ENCODE measurements at regions not wholly inside any gene's neighbourhood (a gene's known extent, or its start where the extent isn't known, plus 50 kb on each side); places are given as distances from the start of the nearest gene placed in this dataset.

DNA sequence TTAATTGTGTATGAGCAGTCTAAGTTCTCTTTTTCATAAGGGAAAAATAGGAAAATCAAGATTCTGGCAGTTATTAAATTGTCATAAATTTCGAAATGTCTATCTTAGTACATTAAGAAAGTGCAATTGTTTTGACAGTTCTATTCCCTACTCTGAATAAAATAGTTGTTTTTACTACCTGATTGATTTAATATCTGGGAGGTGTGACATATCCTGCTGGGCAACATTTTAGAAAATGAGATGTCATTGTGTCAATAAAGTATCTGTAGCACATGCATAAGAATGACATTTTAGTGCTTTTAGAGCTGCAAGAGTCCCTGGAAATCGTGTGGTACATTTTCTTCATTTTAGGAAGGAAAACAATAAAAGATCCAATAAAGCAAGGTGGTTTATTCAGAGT is 139.2 kb upstream of the COL11A1 start:
- no peak for FAIRE-seq

- FAIRE-seq, result no peak
Measured at GRCh38 chr1:103243481-103243880, 135.2 kb upstream of the COL11A1 start.

DNA sequence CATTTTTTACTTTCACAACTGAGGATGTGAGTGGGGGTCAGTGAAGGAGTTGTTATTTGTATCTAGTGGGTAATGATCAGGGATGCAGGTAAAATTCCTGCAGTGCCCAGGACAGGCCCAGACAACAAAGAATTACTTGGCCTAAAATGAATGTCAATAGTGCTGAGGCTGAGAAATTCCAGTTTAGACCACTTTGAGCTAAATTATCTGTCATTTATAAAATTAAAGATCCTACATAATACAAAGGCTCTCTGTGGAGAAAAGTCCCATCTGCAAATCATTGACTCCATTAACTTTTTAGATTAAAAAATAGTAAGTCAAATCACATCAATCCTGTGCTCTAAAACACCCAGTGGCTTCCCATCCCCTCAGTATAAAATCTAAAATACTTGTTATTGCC is 130.7 kb upstream of the COL11A1 start:
- FAIRE-seq, result no peak

GRCh38 chr1:103230061-103230460 is 121.7 kb upstream of the COL11A1 start:
- no peak for FAIRE-seq

- FAIRE-seq, result no peak
Measured at GRCh38 chr1:103220631-103221041, 112.3 kb upstream of the COL11A1 start.

DNA sequence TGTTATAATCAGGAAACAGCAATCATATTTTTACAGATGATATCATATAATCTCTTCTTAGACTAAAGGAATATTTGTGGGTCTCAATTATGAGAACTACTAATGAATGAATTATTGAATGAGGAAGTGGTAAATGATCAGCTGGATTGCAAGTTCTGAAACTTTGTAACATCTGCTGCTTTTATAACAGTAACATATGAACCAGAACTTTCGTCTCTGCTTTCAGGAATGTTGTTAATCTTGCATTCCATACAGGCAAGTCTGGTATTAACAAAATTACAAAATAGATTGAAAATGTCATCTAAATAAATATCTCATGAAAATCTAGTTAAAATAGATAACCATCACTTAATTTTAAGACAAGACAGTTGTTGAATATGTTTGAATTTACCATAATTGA is 110.5 kb upstream of the COL11A1 start:
- FAIRE-seq, result no peak

DNA sequence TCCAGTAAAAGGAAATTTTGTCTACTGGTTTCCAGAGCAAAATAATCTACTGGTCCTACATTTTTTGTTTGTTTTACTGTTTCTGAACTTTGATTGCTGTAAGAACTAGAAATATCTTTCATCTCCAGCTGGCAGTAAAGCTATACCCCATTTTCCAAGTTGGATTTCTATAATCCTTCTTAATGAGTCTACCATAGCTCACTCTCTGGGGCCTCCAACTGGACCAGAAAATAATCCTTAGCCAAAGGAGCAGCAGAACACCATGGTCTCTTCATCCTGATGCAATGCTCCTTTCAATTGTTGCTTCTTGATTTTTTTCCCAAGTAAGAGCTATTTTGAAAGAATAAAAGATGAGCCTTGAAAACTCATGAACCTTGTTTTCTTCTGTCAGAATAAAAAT is 110.0 kb upstream of the COL11A1 start:
- no peak for FAIRE-seq

GRCh38 chr1:103211073-103211472 is 102.8 kb upstream of the COL11A1 start:
- peak; percentile 24 for FAIRE-seq

- FAIRE-seq, result no peak
Measured at GRCh38 chr1:103208844-103209243, 100.5 kb upstream of the COL11A1 start.

GRCh38 chr1:103199001-103199400 is 90.7 kb upstream of the COL11A1 start:
- no peak for FAIRE-seq

DNA sequence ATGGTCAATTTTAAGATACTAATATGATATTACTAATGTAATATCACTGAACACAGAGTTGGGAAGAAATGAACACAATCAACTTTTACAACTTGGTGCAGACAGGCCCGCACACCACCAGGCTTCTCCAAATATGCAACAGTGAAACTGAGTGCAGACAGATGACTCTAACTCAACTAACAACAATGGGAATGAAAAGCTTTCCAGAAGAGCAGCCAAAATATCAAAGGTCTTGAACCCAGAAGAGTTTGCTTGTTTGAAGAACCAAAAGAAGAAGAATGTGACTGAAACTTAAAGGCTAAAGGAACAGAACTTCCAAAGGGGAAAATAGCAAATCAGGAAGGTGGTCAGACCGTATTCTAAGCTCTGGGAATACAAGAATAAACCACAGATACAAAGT is 89.8 kb upstream of the COL11A1 start:
- no peak for FAIRE-seq

DNA sequence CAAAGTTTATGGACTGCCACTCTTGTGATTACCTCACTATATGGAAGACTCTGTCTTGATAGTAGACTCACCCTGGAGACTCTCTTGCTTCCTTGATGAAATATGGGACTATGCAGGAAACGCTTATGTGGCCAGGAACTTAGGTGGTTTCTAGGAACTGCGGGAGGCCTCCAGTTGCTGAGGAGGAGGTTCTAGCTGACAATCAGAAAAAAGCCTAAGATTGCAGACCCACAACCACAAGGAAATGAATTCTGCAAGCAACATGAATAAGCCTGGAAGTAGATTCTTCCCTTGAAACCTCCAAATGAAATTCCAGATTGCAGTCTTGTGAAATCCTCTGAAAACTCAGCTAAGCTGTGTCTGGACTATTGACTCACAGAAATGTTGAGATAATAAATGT is 88.9 kb upstream of the COL11A1 start:
- no peak for FAIRE-seq

- no peak for FAIRE-seq
Measured at GRCh38 chr1:103194984-103195383, 86.7 kb upstream of the COL11A1 start.

GRCh38 chr1:103194060-103194459 is 85.7 kb upstream of the COL11A1 start:
- FAIRE-seq, result no peak

DNA sequence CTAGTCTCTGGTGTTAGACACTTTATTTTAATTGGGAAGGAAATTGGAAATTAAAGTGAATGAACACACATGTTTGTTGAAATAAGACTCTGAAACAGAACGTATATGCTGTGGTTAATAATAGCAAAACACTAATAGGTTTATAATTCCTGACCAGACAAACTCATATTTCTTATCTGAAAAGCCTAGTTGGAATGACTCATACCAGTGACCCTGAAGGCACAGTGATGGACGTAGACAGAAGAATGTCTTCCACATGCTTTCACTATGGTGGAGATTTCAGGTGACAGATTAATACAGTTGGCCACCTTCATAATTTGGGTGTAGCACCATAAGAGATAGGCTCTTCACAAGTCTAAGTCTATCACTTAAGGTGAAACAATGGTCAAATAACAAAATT is 83.0 kb upstream of the COL11A1 start:
- no peak for FAIRE-seq

DNA sequence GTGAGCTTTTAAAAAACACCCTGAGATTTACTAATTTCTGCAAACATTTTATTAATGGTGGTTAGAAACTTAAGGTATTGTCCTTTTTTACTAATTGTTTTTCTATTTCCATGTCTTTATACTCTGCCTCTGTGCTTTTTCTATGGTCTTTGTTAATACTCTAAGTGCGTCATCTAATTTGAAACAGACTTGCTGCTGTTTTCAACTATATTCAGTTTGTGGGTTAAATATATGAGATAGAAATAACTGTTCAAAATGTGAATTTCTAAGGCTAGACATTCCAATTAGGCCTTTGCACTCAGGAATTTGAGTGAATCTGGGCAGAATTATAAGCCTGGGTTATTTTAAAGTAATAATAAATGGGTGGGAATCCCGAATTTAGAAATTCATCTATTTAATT is 82.4 kb upstream of the COL11A1 start:
- no peak for FAIRE-seq

DNA sequence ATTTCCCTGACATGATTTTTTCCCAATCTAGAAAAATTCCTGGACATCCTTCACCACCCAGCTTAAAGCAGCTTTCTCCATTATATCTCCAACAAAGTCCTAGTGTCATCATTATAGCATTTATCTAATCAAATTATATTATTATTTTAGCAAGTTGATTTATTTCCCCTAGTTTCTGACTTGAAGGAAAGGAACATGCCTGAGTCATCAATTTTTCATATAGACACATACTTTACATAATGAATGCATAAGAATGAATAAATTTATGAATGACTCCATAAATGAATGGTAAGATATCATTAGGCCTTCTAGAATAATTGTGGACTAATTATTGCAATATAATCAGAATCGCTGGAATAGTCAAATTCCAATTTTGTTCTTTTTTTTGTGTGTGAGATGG is 79.4 kb upstream of the COL11A1 start:
- FAIRE-seq, result no peak

GRCh38 chr1:103180660-103181059 is 72.3 kb upstream of the COL11A1 start:
- FAIRE-seq, result no peak

DNA sequence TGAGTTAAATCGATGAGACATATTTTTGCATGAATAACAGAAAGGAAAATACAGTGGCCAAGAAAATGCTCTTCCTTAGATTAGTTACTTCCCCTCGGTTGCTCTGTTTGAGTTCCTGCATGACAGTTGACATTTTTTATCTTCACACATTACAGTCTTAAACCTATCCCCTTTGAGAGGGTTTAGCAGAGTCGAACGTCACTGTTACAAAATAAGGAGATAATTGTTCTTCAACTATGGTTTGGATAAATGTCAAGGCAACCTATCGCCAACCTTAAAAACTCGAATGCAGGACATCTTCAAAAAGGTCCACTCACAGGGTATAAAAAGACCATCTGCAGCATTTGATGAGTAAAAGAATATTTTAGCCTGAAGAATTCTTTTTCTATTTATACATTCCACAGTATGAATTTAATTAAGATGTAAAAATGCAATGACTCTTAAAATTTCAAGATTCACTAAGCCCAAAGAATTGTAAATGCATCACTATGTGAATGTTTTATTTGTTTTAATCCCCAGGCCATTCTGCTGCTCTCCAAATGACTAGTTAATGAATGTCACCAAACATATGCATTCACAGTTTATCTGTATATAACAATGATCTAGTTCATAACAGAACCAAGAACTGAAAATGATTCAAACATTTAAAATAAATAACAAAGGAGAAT is 68.9 kb upstream of the COL11A1 start:
- FAIRE-seq, result no peak

- FAIRE-seq, result no peak
Measured at GRCh38 chr1:103171041-103171590, 62.8 kb upstream of the COL11A1 start.

DNA sequence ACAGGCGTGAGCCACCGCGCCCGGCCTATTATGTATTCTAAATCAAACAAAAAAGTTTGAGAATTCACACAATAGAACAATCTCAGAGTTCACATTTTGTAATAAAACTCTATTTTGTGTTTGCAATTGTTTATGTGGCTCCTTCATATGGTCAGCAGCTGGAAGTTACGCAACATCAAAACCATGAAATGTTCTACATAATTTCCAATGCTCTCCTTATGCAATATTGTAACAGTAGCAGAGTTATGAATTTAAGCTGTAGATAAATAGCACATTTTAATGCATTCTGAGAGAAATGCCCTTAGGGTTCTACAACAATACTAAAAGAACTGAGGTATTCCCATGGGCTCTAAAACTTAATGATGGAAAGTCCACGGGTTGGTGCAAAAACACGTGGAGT is 62.3 kb upstream of the COL11A1 start:
- no peak for FAIRE-seq

DNA sequence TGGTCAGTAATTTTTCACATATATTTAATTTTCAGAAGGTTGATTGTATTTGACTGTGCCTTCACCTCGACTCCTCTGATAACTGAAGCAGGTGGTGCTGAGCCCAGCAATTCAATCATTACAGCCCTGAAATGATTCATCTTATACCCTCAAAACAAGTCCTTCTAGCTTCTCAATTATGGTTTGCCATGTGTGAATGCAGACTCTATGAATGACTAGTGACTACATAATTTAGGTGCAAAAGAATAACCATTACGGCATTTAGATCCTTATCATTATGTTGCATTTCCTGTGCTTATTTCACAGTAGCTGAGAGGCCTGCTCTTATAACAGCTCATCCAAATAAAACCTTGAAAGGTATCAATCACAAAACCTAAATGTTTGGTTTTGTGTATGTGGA is 54.0 kb upstream of the COL11A1 start:
- no peak for FAIRE-seq

DNA sequence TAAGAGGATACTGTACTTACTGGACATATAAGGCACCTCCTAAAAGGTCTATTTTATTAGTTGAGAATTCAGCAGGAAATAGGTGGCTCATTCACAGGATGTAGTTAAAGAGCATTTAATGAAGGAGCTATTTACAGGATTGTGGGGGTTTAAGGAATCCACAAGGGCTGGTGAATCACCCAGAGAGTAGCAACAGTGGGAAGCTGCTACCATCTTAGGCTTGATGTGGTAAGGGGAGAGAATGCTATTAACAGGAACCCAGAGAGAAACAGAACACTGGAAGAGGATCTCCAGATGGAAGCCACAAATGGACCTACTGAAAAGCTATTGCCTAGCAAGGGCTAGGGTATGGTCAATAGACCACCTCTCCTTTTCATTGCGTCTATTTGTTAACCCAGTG is 52.0 kb upstream of the COL11A1 start:
- no peak for FAIRE-seq
